Body of pancreas (tissue), 4 donors: ENCODE measurements at regions not wholly inside any gene's neighbourhood (a gene's known extent, or its start where the extent isn't known, plus 50 kb on each side); places are given as distances from the start of the nearest gene placed in this dataset.

ENCODE experiments used
- POLR2A ChIP-seq, 3 donors: fragments of 450-650 bp; IDR thresholded peaks; one replicate each; pipeline ENCODE4 v1.6.1; 2016; ENCODE audit warnings: antibody characterized with exemption in 3 of 3, mild to moderate bottlenecking in 2 of 3
- TF ChIP-seq, protein P1 (sequence below), 7 experiments: fragments of 450-650 bp in 4 of 7; fragments of 200-600 bp in 3 of 7; sonication (generic) in 3 of 7; IDR thresholded peaks; one replicate each; pipeline ENCODE4 v1.5.1; 2016 to 2019; ENCODE audit warnings: antibody characterized with exemption in 7 of 7

DNA sequence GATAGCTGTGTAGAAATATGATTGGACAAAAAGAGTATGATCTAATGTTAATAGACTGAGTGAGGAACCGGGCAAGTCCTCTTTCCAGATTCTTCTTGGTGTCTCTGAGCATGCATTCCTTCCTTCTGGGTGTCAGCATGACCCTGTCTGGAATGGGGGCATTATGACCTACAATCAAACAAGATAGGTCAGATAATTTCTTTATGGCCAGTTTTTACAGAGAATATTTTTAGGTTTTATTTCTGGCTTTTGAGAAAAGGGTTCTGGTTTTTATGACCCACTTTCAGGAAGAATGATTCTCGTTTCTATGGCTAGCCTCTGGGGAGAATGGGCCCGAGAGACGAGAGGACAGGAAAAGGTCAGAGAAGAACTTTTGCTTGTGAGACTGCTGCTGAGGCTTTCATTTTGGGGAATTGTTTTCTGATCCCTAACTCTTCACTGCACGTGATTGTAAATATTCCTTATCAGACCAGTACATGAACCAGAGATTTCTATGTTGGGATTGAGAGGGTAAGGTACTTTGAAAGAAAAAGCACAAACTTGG, 383.8 kb downstream of the AASDHPPT start:
- TF ChIP-seq, protein P1, sequence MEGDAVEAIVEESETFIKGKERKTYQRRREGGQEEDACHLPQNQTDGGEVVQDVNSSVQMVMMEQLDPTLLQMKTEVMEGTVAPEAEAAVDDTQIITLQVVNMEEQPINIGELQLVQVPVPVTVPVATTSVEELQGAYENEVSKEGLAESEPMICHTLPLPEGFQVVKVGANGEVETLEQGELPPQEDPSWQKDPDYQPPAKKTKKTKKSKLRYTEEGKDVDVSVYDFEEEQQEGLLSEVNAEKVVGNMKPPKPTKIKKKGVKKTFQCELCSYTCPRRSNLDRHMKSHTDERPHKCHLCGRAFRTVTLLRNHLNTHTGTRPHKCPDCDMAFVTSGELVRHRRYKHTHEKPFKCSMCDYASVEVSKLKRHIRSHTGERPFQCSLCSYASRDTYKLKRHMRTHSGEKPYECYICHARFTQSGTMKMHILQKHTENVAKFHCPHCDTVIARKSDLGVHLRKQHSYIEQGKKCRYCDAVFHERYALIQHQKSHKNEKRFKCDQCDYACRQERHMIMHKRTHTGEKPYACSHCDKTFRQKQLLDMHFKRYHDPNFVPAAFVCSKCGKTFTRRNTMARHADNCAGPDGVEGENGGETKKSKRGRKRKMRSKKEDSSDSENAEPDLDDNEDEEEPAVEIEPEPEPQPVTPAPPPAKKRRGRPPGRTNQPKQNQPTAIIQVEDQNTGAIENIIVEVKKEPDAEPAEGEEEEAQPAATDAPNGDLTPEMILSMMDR (IDR thresholded peaks at IDR 0.05) = no peak
- TF ChIP-seq POLR2A (IDR thresholded peaks at IDR 0.05) = no peak
